HCT116 (cell line): ENCODE measurements at regions not wholly inside any gene's neighbourhood (a gene's known extent, or its start where the extent isn't known, plus 50 kb on each side); places are given as distances from the start of the nearest gene placed in this dataset.

Experiments used
- ATAC-seq: fragments of 200-7000 bp; cut with Tn5 transposase; 2 replicates; pipeline ENCODE4 v1.9.1; 2020; ENCODE audit warnings: mild to moderate bottlenecking, moderate library complexity
- BruUV-seq: library from RNA; stranded (reverse); fragments of 400-500 nt; replicated peaks from 2 replicates; lab custom pipeline; 2021; lab: Mats Ljungman, UMichigan
- CTCF ChIA-PET: fragments of 300-600 bp; sonication (Branson Sonifier 250); formaldehyde crosslinking; loops from one replicate; lab custom pipeline; 2021; ENCODE audit warnings: antibody characterized with exemption; lab: Charles Lee
- POLR2A ChIA-PET: fragments of 300-600, 350-600 bp; sonication (Branson Sonifier 250); formaldehyde crosslinking; loops from one replicate; lab custom pipeline; 2021; ENCODE audit warnings: antibody characterized with exemption; lab: Charles Lee
- RAD21 ChIA-PET, 2 experiments: fragments of 300-600 bp; sonication (Branson Sonifier 250); formaldehyde crosslinking; loops; one replicate each; lab custom pipeline; 2023; ENCODE audit warnings: low total read pairs in 2 of 2; ENCODE audit not compliant: uncharacterized antibody in 2 of 2, unreplicated experiment in 2 of 2, low non-redundant PET in 1 of 2; lab: Charles Lee
- DNase-seq: peaks from one replicate; pipeline ENCODE4 v3.0.0-alpha.2; 2010; ENCODE audit warnings: low read depth, low spot score
- H2AFZ ChIP-seq: fragments of 200-600 bp; shearing (Covaris generic), sonication (generic); 2 replicates; pipeline ENCODE4 v1.6.1; 2017; ENCODE audit warnings: low read depth, mixed run types, mixed read lengths, antibody characterized with exemption, low read length; ENCODE audit not compliant: poor library complexity, severe bottlenecking
- H3K27ac ChIP-seq: 2 replicates; pipeline ENCODE4 v1.5.1; 2012; ENCODE audit warnings: low read depth, low read length
- H3K27me3 ChIP-seq: fragments of 200-600 bp; sonication (generic); 2 replicates; pipeline ENCODE4 v1.6.1; 2016; ENCODE audit warnings: mixed run types, low read length, mixed read lengths; ENCODE audit not compliant: insufficient read depth
- H3K36me3 ChIP-seq, 2 experiments: fragments of 200-500 bp in 1 of 2; fragments of 200-600 bp in 1 of 2; sonication (Bioruptor generic) in 1 of 2; sonication (generic) in 1 of 2; 2 replicates each; pipeline versions ENCODE4 v1.5.1 to v1.6.1; 2014 to 2016; ENCODE audit warnings: low read length in 2 of 2, inconsistent platforms in 1 of 2, mixed read lengths in 1 of 2, mixed run types in 1 of 2; ENCODE audit not compliant: insufficient read depth in 2 of 2, control insufficient read depth in 1 of 2
- H3K4me1 ChIP-seq, 2 experiments: fragments of 200-600 bp in 1 of 2; sonication (generic) in 1 of 2; 2 replicates each; pipeline versions ENCODE4 v1.5.1 to v1.6.1; 2012 to 2017; ENCODE audit warnings: low read length in 2 of 2, inconsistent platforms in 1 of 2, mild to moderate bottlenecking in 1 of 2, mixed read lengths in 1 of 2, mixed run types in 1 of 2, moderate library complexity in 1 of 2; ENCODE audit not compliant: insufficient read depth in 2 of 2, control insufficient read depth in 1 of 2
- H3K4me2 ChIP-seq: fragments of 200-600 bp; sonication (generic); 2 replicates; pipeline ENCODE4 v1.6.1; 2017; ENCODE audit warnings: mixed run types, low read length, mixed read lengths
- H3K4me3 ChIP-seq, 2 experiments: fragments of 200-600 bp in 1 of 2; sonication (generic) in 1 of 2; replicated peaks in 1 of 2; 2 replicates each; pipeline ENCODE4 v1.5.1; 2011 to 2016; ENCODE audit warnings: low read length in 2 of 2, control low read depth in 1 of 2, low read depth in 1 of 2, mild to moderate bottlenecking in 1 of 2, mixed read lengths in 1 of 2, mixed run types in 1 of 2
- H3K79me2 ChIP-seq: fragments of 200-600 bp; sonication (generic); 2 replicates; pipeline ENCODE4 v1.6.1; 2017; ENCODE audit warnings: mild to moderate bottlenecking, mixed run types, low read length, moderate library complexity, mixed read lengths; ENCODE audit not compliant: insufficient read depth
- H3K9ac ChIP-seq: fragments of 200-600 bp; sonication (generic); 2 replicates; pipeline ENCODE4 v1.6.1; 2016; ENCODE audit warnings: low read length, mixed read lengths
- H3K9me2 ChIP-seq: fragments of 200-600 bp; sonication (generic), shearing (Covaris generic); 2 replicates; pipeline ENCODE4 v1.6.1; 2017; ENCODE audit warnings: mixed run types, mild to moderate bottlenecking, moderate library complexity; ENCODE audit not compliant: insufficient read depth
- H3K9me3 ChIP-seq, 2 experiments: fragments of 200-500 bp in 1 of 2; fragments of 200-600 bp in 1 of 2; sonication (Bioruptor generic) in 1 of 2; sonication (generic) in 1 of 2; 2 replicates each; pipeline ENCODE4 v1.6.1; 2014 to 2017; ENCODE audit warnings: low read length in 2 of 2, mixed read lengths in 2 of 2, inconsistent platforms in 1 of 2, low read depth in 1 of 2, mild to moderate bottlenecking in 1 of 2, mixed run types in 1 of 2, moderate library complexity in 1 of 2; ENCODE audit not compliant: control insufficient read depth in 1 of 2, insufficient read depth in 1 of 2
- H4K20me1 ChIP-seq: fragments of 200-600 bp; sonication (generic), shearing (Covaris generic); 2 replicates; pipeline ENCODE4 v1.6.1; 2017; ENCODE audit warnings: mixed run types, mild to moderate bottlenecking, moderate library complexity; ENCODE audit not compliant: insufficient read depth
- EGR1 ChIP-seq: IDR thresholded peaks from 2 replicates; pipeline ENCODE4 v1.6.1; 2012; ENCODE audit warnings: low read depth
- FOSL1 ChIP-seq: IDR thresholded peaks from 2 replicates; pipeline ENCODE4 v1.6.1; 2012; ENCODE audit warnings: low read depth
- POLR2AphosphoS5 ChIP-seq: IDR thresholded peaks from 2 replicates; pipeline ENCODE4 v1.6.1; 2011; ENCODE audit warnings: mild to moderate bottlenecking, low read depth, low read length, moderate library complexity
- TCF7L2 ChIP-seq: IDR thresholded peaks from 2 replicates; pipeline ENCODE4 v1.7.0; 2011; ENCODE audit warnings: borderline replicate concordance, inconsistent platforms; ENCODE audit not compliant: insufficient read depth, insufficient read length; ENCODE audit errors: extremely low read depth
- ZNF274 ChIP-seq: fragments of 200-500 bp; sonication (Bioruptor generic); IDR thresholded peaks from 2 replicates; pipeline ENCODE4 v1.6.1; 2014; ENCODE audit warnings: mild to moderate bottlenecking, low read depth, low read length, inconsistent platforms
- intact Hi-C: fragments of 100-400 bp; cut with micrococcal nuclease; formaldehyde crosslinking; loops from 2 replicates; pipeline ENCODE4 v1.10.0; 2022
- TF ChIP-seq, protein P1 (sequence below): IDR thresholded peaks from 2 replicates; pipeline ENCODE4 v1.6.1; 2012; ENCODE audit warnings: low read depth
- TF ChIP-seq, protein P2 (sequence below): IDR thresholded peaks from 2 replicates; pipeline ENCODE4 v1.6.1; 2012

DNA sequence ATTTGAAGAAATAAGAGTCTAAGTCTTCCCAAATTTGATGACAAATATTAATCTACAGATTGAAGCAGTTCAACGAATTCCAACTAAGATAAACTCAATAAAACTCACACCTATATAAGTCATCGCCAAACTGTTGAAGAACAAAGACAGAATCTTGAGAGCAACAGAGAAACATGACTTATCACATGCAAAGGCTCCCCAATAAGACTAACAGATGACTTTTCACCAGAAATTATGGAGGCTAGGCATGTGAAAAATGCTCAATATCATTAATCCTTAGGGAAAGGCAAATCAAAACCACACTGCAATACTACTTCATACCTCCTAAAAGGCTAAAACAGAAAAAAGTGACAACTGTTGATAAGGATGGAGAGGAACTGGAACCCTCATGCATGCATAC, 517.6 kb upstream of the SUCLG2 start:
- Histone ChIP-seq H3K27me3 (no peaks in the 10 kb centered on the region), H3K9ac (no peak overlapping the region), H3K36me3 (no peaks in the 10 kb centered on the region), H3K9me3 (peaks cover 4 to 21% of the 10 kb centered on the region in 2 experiments; a peak in 2 of 4 replicates), H3K4me1 (no peaks in the 10 kb centered on the region), H3K79me2 (no peaks in the 10 kb centered on the region), H3K27ac (no peak overlapping the region), H2AFZ (no peak overlapping the region), H3K9me2 (no peaks in the 10 kb centered on the region)
- ChIA-PET CTCF (no interaction called here), POLR2A (no interaction called here)
- TF ChIP-seq, protein P1, sequence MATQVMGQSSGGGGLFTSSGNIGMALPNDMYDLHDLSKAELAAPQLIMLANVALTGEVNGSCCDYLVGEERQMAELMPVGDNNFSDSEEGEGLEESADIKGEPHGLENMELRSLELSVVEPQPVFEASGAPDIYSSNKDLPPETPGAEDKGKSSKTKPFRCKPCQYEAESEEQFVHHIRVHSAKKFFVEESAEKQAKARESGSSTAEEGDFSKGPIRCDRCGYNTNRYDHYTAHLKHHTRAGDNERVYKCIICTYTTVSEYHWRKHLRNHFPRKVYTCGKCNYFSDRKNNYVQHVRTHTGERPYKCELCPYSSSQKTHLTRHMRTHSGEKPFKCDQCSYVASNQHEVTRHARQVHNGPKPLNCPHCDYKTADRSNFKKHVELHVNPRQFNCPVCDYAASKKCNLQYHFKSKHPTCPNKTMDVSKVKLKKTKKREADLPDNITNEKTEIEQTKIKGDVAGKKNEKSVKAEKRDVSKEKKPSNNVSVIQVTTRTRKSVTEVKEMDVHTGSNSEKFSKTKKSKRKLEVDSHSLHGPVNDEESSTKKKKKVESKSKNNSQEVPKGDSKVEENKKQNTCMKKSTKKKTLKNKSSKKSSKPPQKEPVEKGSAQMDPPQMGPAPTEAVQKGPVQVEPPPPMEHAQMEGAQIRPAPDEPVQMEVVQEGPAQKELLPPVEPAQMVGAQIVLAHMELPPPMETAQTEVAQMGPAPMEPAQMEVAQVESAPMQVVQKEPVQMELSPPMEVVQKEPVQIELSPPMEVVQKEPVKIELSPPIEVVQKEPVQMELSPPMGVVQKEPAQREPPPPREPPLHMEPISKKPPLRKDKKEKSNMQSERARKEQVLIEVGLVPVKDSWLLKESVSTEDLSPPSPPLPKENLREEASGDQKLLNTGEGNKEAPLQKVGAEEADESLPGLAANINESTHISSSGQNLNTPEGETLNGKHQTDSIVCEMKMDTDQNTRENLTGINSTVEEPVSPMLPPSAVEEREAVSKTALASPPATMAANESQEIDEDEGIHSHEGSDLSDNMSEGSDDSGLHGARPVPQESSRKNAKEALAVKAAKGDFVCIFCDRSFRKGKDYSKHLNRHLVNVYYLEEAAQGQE, result no peak
- no peak for TF ChIP-seq ZNF274
- no peak for TF ChIP-seq TCF7L2
- no peak for TF ChIP-seq FOSL1
- no peak for TF ChIP-seq POLR2AphosphoS5
- TF ChIP-seq, protein P2, sequence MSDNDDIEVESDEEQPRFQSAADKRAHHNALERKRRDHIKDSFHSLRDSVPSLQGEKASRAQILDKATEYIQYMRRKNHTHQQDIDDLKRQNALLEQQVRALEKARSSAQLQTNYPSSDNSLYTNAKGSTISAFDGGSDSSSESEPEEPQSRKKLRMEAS, result no peak
- TF ChIP-seq EGR1, result no peak
- TF ChIP-seq, all 23 proteins: peak for 0
- RAD21 ChIA-PET, result no interaction called here
- Histone ChIP-seq H3K4me3 (no peak overlapping the region), H4K20me1 (no peaks in the 10 kb centered on the region), H3K4me2 (no peak overlapping the region)
- intact Hi-C loops, result no loop called here
- no peak for DNase-seq
- no TSS peak for BruUV-seq
- no peak for ATAC-seq
